Thyroid gland (tissue), 4 donors: ENCODE measurements at regions not wholly inside any gene's neighbourhood (a gene's known extent, or its start where the extent isn't known, plus 50 kb on each side); places are given as distances from the start of the nearest gene placed in this dataset.

Experiments used
- DNase-seq, 2 donors: peaks; one replicate each; pipeline ENCODE4 v3.0.0-alpha.2; 2019
- H3K27ac ChIP-seq, 3 donors: fragments of 200-600 bp; sonication (generic); 1 replicate in 2 of 3; 2 replicates in 1 of 3; pipeline ENCODE4 v1.5.1; 2016 to 2019; ENCODE audit warnings: mild to moderate bottlenecking in 1 of 3, moderate library complexity in 1 of 3
- H3K27me3 ChIP-seq: fragments of 200-600 bp; sonication (generic); one replicate; pipeline ENCODE4 v1.5.1; 2019
- H3K36me3 ChIP-seq, 2 donors: fragments of 200-600 bp; sonication (generic); one replicate each; pipeline ENCODE4 v1.5.1; 2016 to 2019
- H3K4me1 ChIP-seq, 2 donors: fragments of 200-600 bp; sonication (generic); one replicate each; pipeline ENCODE4 v1.5.1; 2017 to 2019
- H3K4me3 ChIP-seq, 3 donors: fragments of 200-600 bp; sonication (generic); replicated peaks in 1 of 3; 1 replicate in 2 of 3; 2 replicates in 1 of 3; pipeline ENCODE4 v1.5.1; 2016; ENCODE audit warnings: mild to moderate bottlenecking in 1 of 3
- H3K9me3 ChIP-seq: fragments of 200-600 bp; sonication (generic); one replicate; pipeline ENCODE4 v1.5.1; 2017
- POLR2A ChIP-seq, 2 donors: fragments of 450-650 bp; IDR thresholded peaks; one replicate each; pipeline ENCODE4 v1.6.1; 2017; ENCODE audit warnings: antibody characterized with exemption in 2 of 2, mild to moderate bottlenecking in 2 of 2, moderate library complexity in 1 of 2
- WGBS, 2 donors: methylation state at CpG; one replicate each; pipeline ENCODE4 v1.1.5; 2017; 5-methylcytosine and 5-hydroxymethylcytosine counted together
- intact Hi-C: fragments of 100-400 bp; cut with DNase I; formaldehyde crosslinking; loops from one replicate; pipeline ENCODE4 v1.15.1; 2023
- TF ChIP-seq, protein P1 (sequence below), 6 experiments: fragments of 200-600 bp in 3 of 6; fragments of 450-650 bp in 3 of 6; sonication (generic) in 3 of 6; IDR thresholded peaks; one replicate each; pipeline ENCODE4 v1.5.1; 2016 to 2019; ENCODE audit warnings: antibody characterized with exemption in 6 of 6, mild to moderate bottlenecking in 2 of 6, inconsistent platforms in 1 of 6, moderate library complexity in 1 of 6

DNA sequence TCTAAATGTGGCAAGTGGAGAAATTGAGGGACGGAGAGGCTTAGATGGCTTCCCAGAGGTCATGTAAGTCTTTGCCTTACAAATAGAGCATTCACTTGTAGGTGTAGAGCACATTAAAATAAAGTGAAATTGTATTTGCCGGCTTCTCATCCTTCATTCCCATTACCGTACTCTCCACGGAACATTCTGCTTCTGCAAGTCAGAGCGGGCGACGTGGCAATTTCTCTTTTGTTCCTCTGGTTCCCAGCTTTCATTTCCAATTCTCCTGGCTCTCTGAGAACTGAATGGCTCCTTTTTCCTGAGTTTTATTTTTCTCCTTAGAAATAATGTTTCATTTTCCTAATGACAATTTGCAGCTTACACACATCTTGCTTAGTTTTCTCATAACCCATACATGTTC, 51.3 kb upstream of the PFKP start:
- no peaks in the 10 kb centered on the region for H3K27me3 ChIP-seq
- 68 to 81% methylated on average over 7 of the region's 7 CpGs for WGBS, 2 donors
- H3K27ac ChIP-seq, result no peak overlapping the region
- intact Hi-C loops, result no loop called here
- no peak overlapping the region for H3K4me3 ChIP-seq
- H3K36me3 ChIP-seq, result no peaks in the 10 kb centered on the region
- no peaks in the 10 kb centered on the region for H3K4me1 ChIP-seq
- TF ChIP-seq, protein P1, sequence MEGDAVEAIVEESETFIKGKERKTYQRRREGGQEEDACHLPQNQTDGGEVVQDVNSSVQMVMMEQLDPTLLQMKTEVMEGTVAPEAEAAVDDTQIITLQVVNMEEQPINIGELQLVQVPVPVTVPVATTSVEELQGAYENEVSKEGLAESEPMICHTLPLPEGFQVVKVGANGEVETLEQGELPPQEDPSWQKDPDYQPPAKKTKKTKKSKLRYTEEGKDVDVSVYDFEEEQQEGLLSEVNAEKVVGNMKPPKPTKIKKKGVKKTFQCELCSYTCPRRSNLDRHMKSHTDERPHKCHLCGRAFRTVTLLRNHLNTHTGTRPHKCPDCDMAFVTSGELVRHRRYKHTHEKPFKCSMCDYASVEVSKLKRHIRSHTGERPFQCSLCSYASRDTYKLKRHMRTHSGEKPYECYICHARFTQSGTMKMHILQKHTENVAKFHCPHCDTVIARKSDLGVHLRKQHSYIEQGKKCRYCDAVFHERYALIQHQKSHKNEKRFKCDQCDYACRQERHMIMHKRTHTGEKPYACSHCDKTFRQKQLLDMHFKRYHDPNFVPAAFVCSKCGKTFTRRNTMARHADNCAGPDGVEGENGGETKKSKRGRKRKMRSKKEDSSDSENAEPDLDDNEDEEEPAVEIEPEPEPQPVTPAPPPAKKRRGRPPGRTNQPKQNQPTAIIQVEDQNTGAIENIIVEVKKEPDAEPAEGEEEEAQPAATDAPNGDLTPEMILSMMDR (IDR thresholded peaks at IDR 0.05), result no peak
- no peak for TF ChIP-seq POLR2A (IDR thresholded peaks at IDR 0.05)
- no peak for DNase-seq
- no peaks in the 10 kb centered on the region for H3K9me3 ChIP-seq

DNA sequence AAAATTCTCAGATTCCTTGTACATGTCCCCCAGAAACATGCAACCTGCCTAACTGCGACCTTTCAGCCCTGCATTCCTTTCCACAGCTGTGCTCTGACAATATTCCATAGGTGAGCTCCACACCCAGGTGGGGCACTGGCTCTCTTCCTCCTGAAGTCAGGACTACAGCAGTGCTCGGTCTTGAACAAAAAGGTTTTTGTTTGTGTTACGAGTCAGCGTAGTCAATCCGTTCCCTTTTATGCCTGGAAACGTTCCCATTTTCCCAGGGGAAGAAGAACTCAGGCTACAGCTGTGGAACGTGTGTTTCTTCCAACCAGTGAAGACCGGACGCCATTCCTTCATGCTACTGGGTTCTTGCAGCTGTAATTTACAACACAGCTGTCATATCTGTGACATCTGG, 52.4 kb upstream of the PFKP start:
- no peak overlapping the region for H3K4me3 ChIP-seq
- no peaks in the 10 kb centered on the region for H3K36me3 ChIP-seq
- H3K27ac ChIP-seq, result no peak overlapping the region
- no peaks in the 10 kb centered on the region for H3K4me1 ChIP-seq
- TF ChIP-seq, protein P1 (IDR thresholded peaks at IDR 0.05), result no peak
- no peak for TF ChIP-seq POLR2A (IDR thresholded peaks at IDR 0.05)
- H3K27me3 ChIP-seq, result no peaks in the 10 kb centered on the region
- intact Hi-C loops, result no loop called here
- H3K9me3 ChIP-seq, result no peaks in the 10 kb centered on the region
- WGBS, 2 donors, result 39 to 53% methylated on average over 9 of the region's 9 CpGs
- DNase-seq, result no peak

DNA sequence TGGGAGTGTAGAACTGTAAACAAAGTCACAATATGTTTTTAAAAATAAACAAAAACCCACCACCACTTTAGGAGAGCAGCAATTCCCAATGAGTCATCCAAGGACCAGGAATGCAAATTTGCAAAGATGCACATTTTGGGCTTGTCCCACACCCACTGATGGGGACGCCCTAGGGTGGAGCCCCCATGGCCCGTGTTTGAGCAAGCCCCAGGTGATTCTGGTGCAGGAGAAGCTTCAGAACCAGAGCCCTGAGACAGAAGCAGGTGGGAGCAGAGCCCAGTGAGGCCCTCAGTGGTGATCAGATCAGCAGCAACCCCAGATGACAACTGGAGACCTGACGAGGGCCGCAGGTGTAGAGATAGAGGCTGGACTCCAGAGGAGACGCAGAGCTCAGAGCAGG, 55.1 kb upstream of the PFKP start:
- intact Hi-C loops, result no loop called here
- Histone ChIP-seq H3K27ac (no peak overlapping the region), H3K9me3 (no peaks in the 10 kb centered on the region), H3K4me3 (no peak overlapping the region), H3K36me3 (no peaks in the 10 kb centered on the region), H3K4me1 (no peaks in the 10 kb centered on the region), H3K27me3 (no peaks in the 10 kb centered on the region)
- WGBS, 2 donors, result 92 to 95% methylated on average over 5 of the region's 5 CpGs
- no peak for DNase-seq
- TF ChIP-seq, protein P1 (IDR thresholded peaks at IDR 0.05), result no peak
- no peak for TF ChIP-seq POLR2A (IDR thresholded peaks at IDR 0.05)

DNA sequence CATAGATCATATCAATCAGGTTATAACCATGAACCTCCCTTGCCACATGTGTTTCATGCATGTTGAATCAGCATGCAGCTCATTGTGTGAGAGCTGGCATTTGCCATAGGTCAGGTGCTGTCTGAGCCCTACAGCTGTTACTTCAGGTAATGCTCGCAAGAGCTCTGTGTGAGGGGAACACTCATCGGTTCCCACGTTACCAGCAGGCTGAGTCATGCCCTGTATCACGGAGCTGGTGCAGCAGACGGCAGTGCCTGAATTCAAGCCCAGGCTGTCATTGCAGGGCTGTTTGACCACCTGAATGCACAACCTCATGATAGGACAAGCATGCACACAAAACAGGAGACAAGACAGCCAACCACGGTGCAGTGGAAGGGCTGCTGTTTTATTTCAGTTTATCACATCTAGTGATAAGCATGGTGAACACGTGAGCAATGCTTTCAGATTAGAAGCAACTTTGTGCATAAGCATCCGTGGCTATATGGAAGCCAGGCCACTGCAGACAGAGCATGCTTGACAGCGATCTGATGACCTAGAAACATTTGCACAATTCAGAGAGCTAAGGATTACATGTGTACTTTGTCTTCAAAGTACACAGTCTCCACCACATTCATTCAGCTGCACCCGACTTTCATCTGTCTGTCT, 56.4 kb upstream of the PFKP start:
- Histone ChIP-seq H3K4me1 (peaks cover 0 to 5% of the 10 kb centered on the region in 2 donors), H3K27ac (no peak overlapping the region), H3K27me3 (no peaks in the 10 kb centered on the region), H3K4me3 (no peak overlapping the region), H3K36me3 (no peaks in the 10 kb centered on the region), H3K9me3 (no peaks in the 10 kb centered on the region)
- intact Hi-C loops, result no loop called here
- DNase-seq, result no peak
- 69 to 83% methylated on average over 10 of the region's 10 CpGs for WGBS, 2 donors
- TF ChIP-seq POLR2A (IDR thresholded peaks at IDR 0.05), result no peak
- TF ChIP-seq, protein P1 (IDR thresholded peaks at IDR 0.05), result no peak

DNA sequence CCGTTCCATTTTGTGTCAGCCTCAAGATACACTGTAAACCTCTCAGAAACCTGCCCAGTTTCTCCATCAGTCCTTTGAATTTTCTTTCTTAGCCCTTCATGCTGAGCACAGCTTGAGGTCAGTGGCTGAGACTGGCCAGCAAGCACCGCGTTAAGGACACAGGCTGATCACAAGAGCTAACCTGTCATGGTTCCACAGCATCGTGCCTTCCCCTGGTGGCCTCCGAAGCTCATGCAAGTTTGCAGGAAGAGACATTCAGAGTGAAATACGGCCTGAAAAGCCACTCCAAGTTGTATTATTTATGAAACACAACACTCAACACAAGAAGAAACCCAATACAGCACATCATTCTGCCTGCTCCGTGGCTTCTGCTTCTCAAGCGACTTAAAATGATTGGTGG, 57.0 kb upstream of the PFKP start:
- Histone ChIP-seq H3K4me3 (no peak overlapping the region), H3K9me3 (no peaks in the 10 kb centered on the region), H3K4me1 (peaks cover 0 to 5% of the 10 kb centered on the region in 2 donors), H3K36me3 (no peaks in the 10 kb centered on the region), H3K27me3 (no peaks in the 10 kb centered on the region), H3K27ac (no peak overlapping the region)
- 76 to 83% methylated on average over 8 of the region's 8 CpGs for WGBS, 2 donors
- intact Hi-C loops, result no loop called here
- DNase-seq, result no peak
- TF ChIP-seq, protein P1 (IDR thresholded peaks at IDR 0.05), result no peak
- TF ChIP-seq POLR2A (IDR thresholded peaks at IDR 0.05), result no peak
